SW480 (cell line): ENCODE measurements at regions not wholly inside any gene's neighbourhood (a gene's known extent, or its start where the extent isn't known, plus 50 kb on each side); places are given as distances from the start of the nearest gene placed in this dataset.
"Not testable (repeated sequence)": the region's sequence is repeated elsewhere in the genome, so short reads cannot be mapped to it uniquely, and the experiment has no call there.

Experiments used
- DNase-seq: peaks from one replicate; pipeline ENCODE4 v3.0.0-alpha.2; 2016; ENCODE audit warnings: low spot score

DNA sequence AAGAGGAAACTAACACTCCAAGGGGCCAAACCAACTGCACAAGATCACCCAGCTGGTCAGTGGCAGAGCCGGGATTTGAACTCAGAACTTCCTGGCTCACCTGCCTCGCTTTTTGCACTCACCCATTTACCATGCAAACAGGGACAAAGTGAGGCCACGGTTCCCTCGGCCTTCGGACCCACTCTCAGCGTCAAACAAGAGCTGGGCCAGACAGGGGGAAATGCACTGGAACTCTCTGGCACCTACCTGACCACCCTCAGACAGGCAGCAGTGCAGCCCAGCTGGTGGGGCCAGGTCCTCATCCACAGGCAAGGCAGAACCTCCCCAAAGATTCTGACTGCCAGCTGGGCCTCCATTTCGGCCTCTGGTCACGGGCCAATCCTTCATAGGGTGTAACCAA is 93.7 kb upstream of the SRSF6 start:
- DNase-seq = no peak

DNA sequence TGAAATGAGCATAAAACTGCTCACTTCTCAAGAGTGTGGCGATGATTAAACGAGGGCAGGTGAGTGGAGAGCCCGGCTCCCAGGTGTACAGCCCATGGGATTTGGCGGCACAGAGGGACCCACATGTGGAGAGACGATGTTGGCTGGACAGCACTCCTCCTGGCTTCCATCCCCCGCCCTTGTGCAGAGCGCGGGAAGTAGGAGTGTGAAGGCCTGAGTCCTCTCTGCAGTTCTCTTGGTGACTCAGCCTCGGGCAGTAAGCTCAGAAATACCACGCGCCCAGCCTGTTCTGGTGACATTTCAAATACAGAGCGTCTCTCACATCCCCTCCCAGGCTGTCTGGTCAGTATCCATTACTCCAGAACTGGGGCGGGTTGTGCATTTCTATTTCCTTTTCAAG is 94.2 kb upstream of the SRSF6 start:
- no peak for DNase-seq

DNA sequence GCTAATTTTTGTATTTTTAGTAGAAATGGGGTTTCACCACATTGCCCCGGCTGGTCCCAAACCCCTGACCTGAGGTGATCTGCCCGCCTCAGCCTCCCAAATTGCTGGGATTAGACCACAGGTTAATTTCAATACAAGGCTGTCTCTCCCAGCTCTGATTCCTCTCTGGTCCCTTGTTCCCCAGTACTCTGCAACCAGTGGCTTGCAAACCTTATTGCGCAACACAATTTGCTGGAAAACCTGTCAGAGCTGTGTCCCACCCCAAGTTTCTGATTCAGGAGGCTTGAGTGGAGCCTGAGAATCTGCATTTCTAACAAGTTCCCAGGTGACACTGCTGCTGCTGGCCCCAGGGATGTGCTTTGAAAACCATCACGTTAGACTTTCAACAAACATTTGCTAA is 96.2 kb upstream of the SRSF6 start:
- no peak for DNase-seq

DNA sequence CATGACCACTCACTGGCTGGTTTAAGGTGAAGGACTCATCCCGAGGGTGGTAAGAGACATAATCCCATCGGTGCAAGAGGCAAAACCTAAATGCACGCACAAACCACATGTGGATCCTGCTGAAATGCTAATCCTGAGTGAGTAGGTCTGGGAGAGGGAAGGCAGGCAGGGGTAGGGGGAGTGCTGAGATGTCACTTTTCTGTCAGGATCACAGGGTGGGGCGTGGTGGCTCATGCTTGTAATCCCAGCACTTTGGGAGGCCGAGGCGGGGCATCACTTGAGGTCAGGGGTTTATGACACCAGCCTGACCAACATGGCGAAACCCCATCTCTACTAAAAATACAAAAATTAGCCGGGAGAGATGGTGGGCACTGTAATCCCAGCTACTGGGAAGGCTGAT is 97.7 kb upstream of the SRSF6 start:
- no peak for DNase-seq

- no peak for DNase-seq
Observed at GRCh38 chr20:43358811-43359210, 98.9 kb upstream of the SRSF6 start.

- no peak for DNase-seq
Observed at GRCh38 chr20:43357352-43357751, 100.3 kb upstream of the SRSF6 start.

DNA sequence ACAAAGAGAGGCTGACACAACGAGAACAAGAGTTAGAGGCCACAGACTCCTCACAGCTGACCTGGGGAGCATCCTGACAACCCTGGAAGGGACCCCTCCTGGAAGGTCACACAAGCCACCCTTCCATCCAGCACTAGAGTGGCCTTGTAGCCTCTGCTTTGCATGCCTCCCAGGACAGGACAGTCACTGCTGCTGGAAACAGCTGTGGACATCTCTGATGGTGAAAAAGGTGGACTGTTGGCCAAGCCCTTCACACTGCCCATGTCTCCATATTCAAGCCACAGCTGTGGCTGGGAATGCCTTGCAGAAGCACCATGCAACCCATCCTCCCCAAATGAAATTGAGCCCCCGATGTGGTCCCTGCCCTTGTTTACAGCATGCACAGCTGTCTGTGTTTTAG is 102.1 kb upstream of the SRSF6 start:
- no peak for DNase-seq

DNA sequence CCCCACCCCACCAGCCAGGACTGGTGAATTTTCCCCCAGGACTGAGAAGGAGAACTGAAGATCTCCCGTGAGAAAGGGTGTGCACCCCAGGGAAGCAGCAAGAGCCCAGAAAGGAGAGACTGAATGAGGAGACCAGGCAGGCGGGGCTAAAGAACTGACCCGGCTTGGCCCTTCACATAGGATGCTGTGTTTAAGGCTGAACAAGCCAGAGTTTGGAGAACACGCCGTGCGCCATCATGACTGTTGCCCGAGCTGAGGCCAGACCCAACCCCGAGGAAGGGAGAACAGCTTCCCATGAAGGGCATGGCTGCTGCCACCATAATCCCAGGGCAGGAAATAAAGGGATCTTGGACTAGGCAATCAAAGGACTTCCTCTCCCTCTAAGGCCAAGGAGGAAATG is 104.7 kb upstream of the SRSF6 start:
- no peak for DNase-seq

DNA sequence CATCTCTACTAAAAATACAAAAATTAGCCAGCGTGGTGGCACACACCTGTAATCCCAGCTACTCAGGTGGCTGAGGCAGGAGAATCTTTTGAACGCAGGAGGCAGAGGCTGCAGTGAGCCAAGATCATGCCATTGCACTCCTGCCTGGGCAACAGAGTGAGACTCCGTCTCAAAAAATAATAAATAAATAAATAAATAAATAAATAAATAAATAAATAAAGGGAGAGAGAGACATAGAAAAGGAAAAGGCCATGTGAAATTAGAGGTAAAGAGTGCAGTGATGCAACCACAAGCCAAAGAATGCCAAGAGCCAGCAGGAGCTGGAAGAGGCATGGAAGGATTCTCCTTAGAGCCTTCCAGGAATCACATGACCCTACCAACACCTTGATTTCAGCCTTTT is 107.0 kb upstream of the SRSF6 start:
- not testable (repeated sequence) for DNase-seq

DNA sequence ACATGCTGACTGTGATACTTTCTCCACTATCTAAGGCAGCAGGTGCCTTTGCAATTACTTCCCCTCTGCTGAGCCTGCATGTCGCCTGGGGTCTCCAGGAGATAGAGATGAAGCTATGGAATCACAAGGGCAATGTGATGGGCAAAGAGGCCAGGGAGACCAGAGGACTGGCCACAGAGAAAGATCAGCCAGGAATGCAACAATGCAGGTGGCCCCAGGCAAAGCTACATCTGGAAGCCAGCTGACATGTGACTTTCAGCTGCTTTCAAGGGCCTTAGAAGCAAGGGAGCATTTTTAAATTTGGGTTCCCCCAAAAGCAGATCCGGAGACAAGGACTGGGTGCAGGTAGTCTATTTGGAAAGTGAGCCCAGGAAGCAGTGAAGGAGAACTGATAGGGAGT is 107.9 kb upstream of the SRSF6 start:
- DNase-seq = no peak

DNA sequence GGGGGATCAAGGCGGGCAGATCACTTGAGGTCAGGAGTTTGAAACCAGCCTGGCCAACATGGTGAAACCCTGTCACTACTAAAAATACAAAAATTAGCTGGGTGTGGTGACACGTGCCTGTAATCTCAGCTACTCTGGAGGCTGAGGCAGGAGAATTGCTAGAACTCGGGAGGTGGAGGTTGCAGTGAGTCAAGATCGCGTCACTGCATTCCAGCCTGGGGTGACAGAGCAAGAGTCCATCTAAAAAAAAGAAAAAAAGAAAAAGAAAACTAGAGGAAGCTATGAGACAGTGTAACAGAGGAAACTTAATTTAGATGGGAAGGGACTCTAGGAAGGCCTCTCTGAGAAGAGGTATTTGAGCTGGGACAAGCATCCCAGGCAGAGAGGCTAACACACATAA is 109.9 kb upstream of the SRSF6 start:
- not testable (repeated sequence) for DNase-seq

- DNase-seq = no peak
Observed at GRCh38 chr20:43345676-43346075, 112.0 kb upstream of the SRSF6 start.

DNA sequence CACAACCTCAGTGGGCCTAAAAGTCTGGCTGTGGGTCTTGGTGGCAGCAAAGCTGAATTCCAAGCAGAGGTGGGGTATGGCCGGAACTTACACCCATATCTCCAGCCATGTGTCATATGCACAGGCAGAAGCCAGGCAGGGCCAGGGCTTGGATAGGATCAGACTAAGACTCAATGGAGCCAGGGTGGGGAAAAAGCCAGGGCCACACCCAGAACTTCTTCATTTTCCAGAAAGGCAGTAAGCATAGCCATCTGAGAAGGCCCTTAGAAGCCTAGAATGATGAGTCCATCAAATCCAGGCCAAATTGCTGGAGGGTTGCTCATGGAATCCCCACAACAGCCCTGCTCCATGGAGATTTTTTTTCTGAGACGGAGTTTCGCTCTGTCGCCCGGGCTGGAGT is 116.2 kb upstream of the SRSF6 start:
- no peak for DNase-seq

- DNase-seq = no peak
Observed at GRCh38 chr20:43337036-43337435, 120.7 kb upstream of the SRSF6 start.

DNA sequence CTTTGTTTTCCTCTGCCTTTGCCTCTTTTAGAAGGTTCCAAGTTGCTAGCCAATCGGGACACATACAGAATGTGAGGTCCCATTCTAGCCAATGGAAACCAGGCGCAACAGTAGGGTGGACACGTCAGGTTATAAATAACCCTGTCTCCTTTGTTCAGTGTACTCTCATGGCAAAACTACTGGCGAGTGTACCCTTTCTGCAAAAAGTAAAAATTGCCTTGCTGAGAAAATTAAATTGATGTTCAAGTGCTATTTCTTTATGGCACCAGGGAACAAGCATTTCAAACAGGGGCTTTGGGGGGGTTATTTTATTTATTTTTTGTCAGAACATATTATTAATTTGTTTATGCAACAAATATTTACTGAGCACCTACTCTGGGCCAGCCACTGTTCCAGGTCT is 123.6 kb upstream of the SRSF6 start:
- DNase-seq = no peak

- no peak for DNase-seq
Observed at GRCh38 chr20:43331906-43332305, 125.8 kb upstream of the SRSF6 start.

DNA sequence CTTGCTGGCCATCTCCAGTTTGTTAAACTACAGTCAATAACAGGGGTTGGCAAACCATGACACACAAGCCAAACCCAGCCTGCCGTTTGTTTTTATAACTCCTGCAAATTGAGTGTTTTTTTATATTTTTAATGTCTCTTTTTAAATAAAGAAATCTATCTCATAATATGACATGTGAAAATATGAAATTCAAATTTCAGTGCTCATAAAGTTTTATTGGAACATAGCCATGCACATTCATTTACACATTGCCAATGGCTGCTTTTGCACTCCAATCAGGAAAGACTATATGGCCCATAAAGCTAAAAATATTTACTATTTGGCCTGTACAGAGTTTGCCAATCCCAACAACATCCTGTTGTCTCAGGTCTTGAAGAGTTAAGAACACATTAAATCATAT is 129.0 kb upstream of the SRSF6 start:
- no peak for DNase-seq

- not testable (repeated sequence) for DNase-seq
Observed at GRCh38 chr20:43327234-43327633, 130.5 kb upstream of the SRSF6 start.

GRCh38 chr20:43325926-43326325 is 131.8 kb upstream of the SRSF6 start:
- DNase-seq = no peak

GRCh38 chr20:43323592-43323991 is 133.9 kb upstream of the PTPRT start:
- DNase-seq = no peak

DNA sequence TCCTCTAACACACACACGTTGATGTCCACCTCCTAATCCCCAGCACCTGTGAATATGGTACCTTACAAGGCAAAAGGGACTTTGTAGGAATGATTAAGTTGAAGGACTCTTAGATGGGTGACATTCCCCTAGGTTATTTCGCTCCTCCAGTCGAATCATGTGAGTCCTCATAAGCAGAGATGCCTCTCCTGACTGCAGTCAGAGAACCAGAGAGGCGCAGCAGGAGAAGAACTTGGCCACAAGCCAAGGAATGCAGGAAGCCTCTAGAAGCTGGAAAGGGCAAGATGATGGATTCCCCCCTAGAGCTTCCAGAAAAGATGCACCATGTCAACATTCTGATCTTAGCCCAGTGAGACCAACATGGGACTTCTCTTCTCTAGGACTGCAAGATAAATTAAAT is 133.1 kb upstream of the PTPRT start:
- DNase-seq = peak; percentile 40

DNA sequence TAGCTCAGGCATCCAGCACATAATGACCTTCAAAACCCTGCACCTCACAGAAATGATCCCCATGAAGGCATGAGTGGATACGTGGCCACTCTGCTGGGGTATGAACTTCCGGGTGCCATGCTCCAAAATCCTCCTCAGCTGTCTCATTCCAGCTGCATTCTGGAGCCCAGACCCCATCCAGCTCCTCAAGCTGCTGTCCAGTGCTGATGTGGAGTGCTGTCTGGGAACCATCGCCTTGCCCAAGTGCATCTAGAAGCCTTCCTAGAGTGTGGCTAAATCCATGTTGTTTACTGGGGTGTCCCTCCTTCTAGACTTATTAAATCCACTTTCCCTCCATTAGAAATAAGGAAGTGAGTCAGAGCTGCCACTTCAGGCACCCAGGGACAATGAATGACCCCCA is 130.8 kb upstream of the PTPRT start:
- DNase-seq = no peak

GRCh38 chr20:43318755-43319297 is 129.1 kb upstream of the PTPRT start:
- DNase-seq = no peak

DNA sequence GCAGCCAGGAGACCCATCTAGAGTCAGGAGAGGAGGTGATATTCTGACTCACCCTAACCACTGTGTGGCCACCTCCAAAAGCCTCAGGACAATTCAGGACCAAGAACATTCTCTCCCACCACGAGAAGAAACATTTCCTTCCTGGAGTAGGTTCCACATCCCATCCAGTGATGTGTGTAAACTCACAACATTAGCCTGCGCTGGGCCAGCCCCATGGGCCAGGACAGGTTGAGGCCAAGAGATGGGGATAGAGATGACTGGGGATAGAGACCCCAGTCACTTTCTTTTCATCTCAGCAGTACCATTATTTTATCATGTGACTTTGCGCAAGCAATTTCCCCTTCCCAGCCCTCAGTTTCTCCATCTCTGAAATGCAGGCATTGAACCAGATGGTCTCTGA is 126.6 kb upstream of the PTPRT start:
- no peak for DNase-seq

GRCh38 chr20:43309266-43309665 is 119.6 kb upstream of the PTPRT start:
- DNase-seq = no peak
